OCI-LY1 (cell line): ENCODE measurements at regions not wholly inside any gene's neighbourhood (a gene's known extent, or its start where the extent isn't known, plus 50 kb on each side); places are given as distances from the start of the nearest gene placed in this dataset.

Source experiments
- CTCF ChIP-seq: fragments of 200-600 bp; sonication (generic), shearing (Covaris generic); IDR thresholded peaks from 2 replicates; pipeline ENCODE4 v1.5.1; 2017; ENCODE audit warnings: mild to moderate bottlenecking, antibody characterized with exemption, low read length, moderate library complexity, mixed read lengths
- EZH2 ChIP-seq: fragments of 200-600 bp; sonication (generic), shearing (Covaris generic); IDR thresholded peaks from 2 replicates; pipeline ENCODE4 v1.8.0; 2017; ENCODE audit warnings: borderline replicate concordance, mixed run types, mild to moderate bottlenecking, antibody characterized with exemption, low read length, moderate library complexity, mixed read lengths

GRCh38 chr14:106060276-106060975 lies 534.0 kb downstream of the TMEM121 start:
- TF ChIP-seq CTCF: no peak
- no peak for TF ChIP-seq EZH2
